HG02588 (cell line): ENCODE measurements at regions not wholly inside any gene's neighbourhood (a gene's known extent, or its start where the extent isn't known, plus 50 kb on each side); places are given as distances from the start of the nearest gene placed in this dataset.

ENCODE experiments used
- ATAC-seq: cut with Tn5 transposase; IDR thresholded peaks from one replicate; pipeline ENCODE4 v1.9.1; 2021; ENCODE audit warnings: mild to moderate bottlenecking, moderate library complexity; ENCODE audit not compliant: unreplicated experiment

DNA sequence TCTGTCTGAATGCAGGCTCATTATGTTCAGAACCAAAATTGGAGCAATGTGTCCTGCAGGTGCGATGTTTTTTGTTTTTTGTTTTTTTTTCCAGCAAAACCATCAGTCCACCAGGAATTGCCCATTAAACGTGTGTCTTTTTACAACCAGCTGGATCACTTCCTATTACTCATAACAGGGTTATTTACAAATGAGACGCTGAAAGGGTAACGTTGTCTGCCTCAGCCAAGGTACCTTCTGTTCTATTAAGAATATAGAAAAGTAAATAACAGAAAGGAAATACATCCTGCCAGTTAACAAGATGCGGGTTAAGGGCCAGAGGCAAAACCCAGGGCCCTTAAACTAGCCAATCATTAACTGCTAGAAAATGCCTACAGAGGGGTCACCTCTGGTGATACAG lies 590.4 kb downstream of the TBC1D4 start:
- ATAC-seq, result no peak

DNA sequence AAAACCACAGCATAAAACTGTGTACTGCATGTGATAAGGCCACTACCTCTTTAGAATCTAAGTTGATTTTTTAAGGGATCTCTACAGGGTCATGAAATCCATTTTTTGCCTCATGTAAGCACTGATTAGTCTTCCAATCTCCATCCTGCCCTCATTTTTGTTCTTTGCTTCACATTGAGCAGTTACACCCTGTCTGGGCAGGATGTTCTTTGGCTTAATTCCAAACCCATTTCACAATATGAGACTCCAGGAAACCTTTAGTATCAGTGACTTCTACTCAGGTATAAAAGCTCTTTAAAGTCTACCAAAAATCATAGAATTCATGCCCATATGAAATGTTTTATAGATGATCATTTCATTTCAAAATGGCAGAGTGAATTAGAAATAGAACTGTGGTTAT lies 592.6 kb downstream of the TBC1D4 start:
- no peak for ATAC-seq

DNA sequence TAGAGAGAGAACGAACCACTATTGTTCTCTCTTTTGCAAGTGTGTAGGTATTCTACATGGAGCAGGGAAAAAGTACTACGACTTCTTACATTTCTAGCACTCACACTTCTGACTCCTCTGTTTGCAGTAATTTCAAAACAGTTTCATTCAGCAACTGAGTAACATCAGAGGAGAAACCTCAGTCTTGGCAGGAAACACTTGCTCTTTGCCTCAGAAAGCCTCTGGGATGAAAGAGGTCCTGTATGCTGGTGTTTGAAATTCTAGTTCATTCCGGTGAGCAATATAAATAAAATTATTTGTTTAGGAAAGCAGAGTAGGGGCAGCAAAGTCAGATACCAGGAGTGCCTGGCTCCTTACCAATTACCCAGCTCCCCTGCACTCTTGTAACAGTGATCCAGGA lies 595.5 kb downstream of the TBC1D4 start:
- ATAC-seq, result no peak

DNA sequence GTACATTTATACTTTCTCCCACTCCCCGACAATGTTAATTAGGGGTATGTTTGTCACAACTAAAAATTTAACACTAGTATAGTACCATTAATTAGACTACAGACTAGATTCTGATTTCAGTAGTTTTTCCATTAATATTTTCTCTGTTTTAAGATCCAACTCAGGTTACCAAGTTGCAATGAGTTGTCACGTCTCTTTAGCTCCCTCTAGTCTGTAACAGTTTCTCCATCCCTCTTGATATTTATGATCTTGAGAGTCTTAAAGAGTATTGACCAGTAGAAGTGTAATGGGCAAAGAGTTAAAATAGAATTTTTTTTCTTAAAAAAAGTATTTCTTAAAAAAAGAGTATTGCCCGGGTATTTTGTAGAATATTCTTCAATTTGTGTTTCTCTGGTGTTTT lies 598.1 kb downstream of the TBC1D4 start:
- ATAC-seq, result no peak

DNA sequence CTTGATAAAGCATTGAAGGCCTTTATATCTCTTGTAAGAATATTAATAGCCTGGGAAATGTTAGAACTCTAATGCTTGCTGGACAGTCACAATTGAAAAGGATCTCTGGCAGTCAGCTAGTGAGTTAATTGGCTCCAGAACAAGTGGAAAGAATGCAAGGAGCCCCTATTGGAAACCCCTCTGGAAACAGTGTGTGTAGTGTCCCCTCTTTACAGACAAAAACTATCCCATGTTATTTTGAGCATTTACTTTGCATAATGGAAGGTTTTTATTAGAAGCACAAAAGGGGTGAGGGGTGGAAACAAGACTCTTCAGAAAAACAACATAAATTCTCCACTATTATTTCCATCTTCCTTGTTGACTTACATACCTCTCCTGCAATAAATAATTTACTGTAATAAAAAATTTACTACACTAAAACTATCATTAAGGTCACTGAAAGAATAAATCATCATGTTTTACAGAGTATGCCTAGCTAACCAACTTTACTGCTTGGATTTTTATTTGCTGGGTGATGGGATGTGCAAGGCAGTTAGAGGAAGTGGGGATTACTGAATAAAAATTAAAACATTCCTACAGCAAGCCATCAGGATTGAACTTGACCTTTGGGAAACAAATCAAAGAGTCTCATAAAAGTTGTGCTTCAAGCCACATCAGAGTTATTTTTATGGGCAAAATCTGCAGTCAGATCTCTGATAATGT lies 610.4 kb downstream of the TBC1D4 start:
- no peak for ATAC-seq

DNA sequence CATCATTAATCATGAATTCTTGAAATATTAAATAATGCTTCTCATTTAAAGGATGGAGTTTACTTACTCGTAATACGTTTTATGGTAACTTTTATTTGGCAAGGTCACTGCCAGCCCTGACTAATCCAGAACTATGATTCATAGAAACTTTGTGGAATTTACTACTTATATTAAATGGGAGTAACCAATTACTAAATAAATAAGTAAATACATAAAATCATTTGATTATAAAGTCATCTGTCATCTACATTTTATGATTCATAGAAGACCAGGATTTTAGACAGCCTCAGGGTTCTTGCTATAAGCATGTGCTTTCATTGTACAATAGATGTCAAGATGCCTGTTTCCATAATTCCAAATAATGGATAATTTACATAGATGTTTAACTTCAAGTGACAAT lies 611.1 kb downstream of the TBC1D4 start:
- ATAC-seq, result no peak

DNA sequence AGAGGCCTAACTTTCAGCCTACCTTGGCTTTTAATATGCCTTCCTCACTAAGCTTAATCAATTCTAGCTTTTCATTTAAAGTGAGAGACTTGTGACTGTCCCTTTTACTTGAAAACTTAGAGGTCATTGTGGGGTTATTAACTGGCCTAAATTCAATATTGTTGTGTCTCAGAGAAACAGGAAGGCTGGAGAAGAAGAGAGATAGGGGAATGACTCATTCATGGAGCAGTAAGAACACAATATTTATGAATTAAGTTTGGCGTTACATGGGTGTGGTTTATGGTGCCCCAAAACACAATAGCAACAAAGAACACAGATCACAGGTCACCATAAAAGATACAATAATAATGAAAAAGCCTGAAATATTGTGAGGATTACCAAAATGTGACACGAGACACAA lies 612.1 kb downstream of the TBC1D4 start:
- ATAC-seq, result no peak

DNA sequence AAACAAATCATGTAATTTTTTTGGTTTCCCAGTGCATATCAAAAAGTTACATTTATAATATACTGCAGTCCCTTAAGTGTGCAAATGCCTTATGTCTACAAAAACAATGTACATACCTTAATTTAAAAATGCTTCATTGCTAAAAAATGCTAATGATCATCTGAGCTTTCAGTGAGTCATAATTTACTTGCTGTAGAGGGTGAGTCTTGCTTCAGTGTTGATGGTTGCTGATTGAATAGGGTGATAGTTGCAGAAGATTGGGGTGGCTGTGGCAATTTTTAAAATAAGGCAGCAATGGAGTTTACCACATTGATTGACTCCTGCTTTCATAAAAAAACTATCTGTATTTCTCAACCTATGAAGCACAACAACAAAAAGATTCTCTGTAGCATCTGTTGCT lies 613.9 kb downstream of the TBC1D4 start:
- ATAC-seq, result no peak

DNA sequence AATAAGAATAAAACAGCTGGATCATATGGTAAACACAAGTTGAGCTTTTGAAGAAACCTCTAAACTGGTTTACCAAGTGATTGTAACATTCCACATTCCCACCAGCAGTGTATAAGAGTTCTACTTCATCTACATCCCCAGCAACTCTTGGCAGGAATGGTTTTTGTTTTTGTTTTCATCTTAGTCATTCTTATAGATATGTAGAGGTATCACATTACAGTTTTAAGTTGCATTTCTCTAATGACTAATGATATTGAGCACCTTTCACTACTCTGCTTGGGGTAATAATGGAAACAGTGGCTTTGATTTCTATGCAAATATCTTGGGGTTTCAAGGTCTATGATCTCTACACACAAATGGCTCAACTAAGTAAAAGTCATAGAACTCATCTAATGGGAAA lies 614.5 kb downstream of the TBC1D4 start:
- no peak for ATAC-seq

DNA sequence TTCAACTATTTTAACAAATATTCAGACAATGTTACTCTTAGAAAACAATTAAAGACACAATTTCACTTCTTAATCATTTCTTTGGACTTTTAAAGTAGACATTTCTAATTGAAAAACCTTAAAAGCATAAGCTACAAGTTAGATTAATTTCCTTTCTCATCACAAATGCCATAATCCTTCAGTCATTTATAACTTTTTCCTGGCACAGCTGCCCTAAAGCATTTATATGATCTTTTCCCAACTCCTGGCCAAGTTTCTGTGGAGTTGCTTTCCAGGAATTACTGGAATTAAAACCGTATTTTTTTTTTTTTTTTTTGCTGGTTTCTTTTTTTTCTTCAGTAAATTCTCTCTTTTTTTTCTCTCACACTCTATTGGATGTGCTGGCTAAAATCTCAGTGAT lies 615.9 kb downstream of the TBC1D4 start:
- no peak for ATAC-seq

DNA sequence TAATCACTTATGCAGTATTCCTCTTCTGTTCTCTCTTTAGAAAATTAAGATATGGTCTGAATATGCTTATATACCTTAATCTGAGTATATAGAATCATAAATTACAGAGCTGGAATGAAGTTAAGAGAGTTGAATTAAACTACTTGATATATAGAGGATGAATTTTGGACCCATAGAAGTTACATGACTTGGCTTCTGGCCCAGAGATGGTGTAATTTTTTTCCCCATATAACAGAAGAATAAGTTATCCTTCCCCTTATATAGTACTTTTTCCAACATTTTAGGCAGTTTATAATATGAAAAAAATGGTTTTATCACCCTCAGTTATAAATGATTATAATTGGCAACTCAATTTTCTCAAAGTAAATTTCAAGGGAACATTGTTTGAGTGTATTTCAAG lies 616.3 kb downstream of the TBC1D4 start:
- no peak for ATAC-seq

DNA sequence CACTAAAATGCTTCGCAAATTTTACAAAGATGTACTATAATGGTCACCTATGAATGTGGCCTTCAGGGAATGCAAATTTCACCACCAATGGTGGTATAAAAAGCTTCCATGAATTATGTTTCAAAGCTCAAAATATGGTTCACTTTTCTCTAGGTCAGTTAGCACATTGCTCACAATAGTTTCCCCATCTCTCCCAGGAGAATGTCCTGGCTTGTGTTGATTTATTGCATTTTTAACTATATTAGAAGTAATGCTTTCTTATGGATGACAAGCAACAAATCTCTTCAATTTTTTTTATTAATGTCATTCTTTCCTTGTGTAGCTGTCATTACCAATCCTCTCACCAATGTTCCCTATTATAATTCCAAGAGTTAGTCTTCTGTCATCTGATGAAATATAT lies 621.2 kb downstream of the TBC1D4 start:
- ATAC-seq, result no peak

DNA sequence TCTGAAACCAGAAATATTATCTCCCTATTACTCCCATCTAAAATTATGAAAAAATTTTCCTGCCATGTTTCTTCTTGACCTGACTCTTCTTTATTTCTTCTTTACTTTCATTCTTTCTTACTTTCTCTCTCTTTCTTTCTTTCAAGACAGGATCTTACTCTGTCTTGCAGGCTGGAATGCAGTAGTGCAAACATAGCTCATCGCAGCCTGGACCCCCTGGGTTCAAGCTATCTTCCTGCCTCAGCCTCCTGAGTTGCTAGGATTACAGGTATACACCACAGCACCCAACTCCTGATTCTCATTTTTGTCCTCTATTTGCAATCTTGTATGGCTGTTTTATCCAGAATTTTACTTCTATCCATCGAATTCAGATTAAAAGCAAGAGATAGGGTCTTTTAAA lies 631.1 kb downstream of the TBC1D4 start:
- ATAC-seq, result no peak

DNA sequence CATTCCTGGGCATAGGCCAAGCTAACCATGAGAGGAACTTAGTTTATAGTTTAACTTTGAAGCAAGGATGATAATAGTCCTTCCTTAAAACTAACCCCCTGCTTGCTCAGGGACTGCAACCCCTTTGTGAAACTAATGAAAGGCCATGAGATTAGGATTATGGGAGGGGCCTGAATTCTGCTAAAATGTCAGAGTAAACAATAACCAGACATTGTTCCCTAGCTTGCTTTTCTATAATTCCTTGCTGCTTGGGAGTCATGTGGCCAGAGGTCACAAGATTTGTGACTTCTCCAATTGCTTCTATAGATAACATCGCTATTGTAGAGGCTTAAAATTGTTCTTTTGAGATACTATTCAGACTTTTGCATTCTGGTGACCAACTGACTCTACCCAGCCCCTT lies 634.0 kb downstream of the TBC1D4 start:
- ATAC-seq, result no peak

DNA sequence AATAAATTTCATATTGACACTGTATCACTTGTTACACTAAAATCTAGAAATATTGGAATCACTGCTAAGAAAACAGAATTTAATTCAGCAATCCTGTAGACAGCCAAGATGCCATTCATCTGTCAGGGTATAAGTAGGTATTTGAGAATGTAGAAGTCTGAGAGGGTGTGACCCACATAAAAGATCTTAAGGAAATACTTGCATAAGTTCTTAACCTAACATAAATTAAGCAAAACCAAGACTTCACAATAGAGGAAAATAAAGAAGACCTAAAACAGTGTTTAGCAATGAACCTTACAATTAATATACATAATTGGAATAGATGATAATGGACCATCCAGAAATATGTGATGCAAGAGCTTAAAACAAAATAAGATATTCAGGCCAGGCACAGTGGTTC lies 636.2 kb downstream of the TBC1D4 start:
- no peak for ATAC-seq

DNA sequence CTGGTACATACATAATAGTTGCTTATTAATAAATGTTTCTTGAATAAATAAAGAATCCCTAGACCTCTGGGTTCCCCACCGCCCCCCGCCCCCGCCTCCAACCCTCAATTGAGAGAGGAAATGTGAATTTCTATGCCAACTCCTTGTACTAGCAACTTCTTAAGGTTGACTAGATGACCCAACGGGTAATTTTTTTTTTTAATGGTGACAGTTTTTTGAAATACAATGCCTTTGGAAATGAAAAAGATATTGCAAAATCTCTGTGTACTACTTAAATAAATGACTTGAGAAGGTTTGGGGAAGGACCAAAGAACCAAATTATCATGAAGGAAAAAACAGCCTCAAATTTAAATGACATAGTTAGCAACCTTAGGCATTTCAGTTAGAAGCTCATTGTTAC lies 640.3 kb downstream of the TBC1D4 start:
- ATAC-seq, result no peak

DNA sequence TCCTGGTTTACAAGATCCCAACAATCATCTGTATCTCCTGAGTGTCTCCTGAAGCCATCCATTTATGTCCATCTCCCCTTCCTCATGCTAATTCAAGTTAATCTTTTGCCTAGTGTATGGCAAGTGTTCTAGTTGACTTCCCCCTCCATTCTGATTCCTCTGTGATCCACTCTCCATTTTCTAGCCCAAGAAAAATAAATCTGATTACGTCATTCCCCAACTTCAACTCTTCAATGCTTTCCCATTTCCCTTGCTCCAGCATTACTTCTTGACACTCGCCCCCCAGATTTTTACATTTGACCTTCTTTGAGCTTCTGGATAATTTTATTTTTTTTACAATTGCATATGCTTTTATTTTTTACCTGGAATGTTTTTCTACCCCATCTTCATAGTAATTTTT lies 640.8 kb downstream of the TBC1D4 start:
- no peak for ATAC-seq

DNA sequence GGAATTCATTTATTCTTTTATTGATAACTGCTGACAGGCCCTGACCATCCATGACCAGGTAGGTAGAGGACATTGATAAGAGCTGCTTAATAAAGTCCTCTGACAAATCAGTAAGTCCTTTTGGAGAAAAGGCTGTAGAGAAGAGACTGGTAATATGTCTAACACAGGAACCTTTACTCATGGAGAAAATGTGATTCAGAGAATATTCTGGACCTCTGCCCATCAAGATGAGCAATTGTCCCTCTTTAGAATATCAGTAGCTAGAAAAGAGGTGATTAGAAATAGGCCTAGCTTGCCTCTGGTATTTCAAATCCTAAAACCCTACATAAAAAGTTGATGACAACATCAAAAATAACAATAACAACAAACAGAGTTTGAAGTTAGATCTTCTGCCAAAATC lies 642.3 kb downstream of the TBC1D4 start:
- ATAC-seq, result no peak

DNA sequence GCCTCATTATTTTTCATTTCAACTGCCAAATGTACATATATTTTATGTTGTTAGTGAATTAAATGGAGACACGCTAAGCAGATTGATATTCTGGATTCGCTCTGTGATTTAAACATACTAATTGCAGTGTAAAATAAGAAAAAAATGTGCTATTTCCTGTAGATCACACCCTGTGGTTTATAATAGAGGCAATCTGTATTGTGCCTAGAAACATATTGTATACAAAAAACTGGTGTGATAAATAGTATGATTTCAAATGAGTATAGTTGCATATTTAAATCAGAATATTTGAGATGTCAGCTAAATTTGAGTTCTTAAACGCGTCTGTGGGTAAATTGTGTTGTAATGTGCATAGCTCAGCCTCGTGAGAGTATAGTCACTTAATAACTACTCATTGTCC lies 643.9 kb downstream of the TBC1D4 start:
- no peak for ATAC-seq

DNA sequence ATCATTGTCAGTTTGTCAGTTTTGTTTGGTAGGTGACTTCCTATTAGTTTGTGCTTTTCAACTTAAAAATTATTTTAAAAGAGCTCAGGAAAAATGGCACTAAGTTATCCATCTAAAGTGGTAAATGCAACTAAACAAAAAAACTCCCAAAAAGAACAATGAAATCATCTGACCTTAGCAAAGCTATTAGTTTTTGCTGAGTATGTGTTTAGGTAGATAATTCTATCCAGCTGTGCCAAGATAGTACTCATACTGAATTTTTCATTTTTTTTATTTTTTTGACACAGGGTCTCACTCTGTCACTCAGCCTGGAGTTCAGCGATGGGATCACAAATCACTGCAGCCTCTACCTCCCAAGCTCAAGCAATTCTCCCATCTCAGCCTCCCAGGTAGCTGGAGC lies 645.3 kb downstream of the TBC1D4 start:
- no peak for ATAC-seq

DNA sequence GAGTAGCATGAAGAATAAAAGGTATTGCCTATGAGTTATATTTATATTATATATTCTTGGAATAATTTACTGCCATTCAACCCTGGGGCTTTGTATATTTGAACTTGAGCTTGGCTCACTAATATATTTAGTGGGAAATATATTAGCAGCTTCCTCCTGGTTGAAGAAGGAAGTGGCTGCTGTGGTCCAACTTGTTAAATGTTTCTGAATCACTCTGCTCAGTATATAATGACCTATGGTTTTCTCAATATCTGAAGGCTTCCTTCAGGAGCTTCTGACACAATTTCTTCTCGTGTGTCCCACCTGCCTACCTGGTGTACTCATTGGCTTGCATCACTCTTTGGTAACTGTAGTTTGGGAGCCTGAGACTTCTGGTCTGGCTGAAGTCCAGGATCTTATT lies 646.4 kb downstream of the TBC1D4 start:
- no peak for ATAC-seq

DNA sequence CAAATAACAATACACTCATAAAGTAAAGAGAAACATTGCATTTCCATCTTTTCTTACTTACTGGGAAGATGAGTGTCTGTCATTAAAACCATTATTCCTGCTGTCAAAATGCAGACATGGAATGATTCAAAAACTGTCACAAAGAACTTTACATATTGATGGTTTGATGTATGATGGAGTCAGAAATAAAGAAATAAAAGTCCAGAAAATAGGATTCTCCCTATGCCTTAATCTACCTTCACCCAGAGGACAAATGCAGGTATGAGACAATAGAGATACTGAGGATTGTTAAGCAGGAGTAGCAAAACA lies 656.1 kb downstream of the TBC1D4 start:
- ATAC-seq, result no peak

DNA sequence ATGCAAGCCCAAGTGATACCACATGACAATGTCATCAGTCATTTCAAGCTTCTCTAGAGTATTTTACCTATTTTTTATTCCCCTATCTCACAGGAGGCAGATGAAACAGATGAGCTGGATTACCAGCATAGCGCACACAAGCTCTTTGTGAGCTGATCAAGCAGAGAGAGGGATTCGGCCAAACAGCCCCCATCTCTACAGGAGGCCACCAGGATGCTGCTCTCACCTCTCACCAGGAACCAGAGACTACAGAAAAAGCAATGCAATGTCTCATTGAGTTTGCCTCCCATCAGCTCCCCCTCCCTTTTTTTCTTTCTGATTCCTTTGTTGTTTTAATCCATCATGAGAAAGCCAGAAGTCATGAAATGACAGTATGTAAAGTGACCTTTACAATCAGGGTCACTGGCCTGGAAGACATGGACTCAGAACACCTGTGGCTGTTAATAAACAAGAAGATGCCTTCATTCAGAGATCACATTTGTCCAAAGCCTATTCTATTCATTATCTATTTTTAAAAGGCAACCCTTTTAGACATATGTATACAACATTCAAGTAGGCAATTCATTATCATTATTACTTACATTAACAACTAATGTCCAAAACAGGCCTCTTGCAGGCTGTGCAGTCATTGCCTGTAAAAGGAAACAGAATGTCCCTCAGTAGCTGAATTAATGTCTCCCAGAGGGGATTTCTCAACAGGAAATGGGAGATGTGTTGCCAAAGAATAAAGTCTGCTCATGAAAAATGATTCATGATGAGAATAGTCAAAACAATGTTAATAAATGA lies 656.6 kb downstream of the TBC1D4 start:
- no peak for ATAC-seq
